ENCODE measurements at regions not wholly inside any gene's neighbourhood (a gene's known extent, or its start where the extent isn't known, plus 50 kb on each side); places are given as distances from the start of the nearest gene placed in this dataset.

GRCh38 chr5:153404747-153405146 is 85.7 kb upstream of the GRIA1 start:
- intact Hi-C loops (cut with DNase I), result no loop called here
- no CpG with 5 or more reads among the region's 7 CpGs for WGBS (ENCODE audit: insufficient coverage, low coverage, low lambda C conversion rate, missing lambda C conversion rate)
- H3K36me3 ChIP-seq, result no peaks in the 10 kb centered on the region
- no peak overlapping the region for H3K4me3 ChIP-seq
- no peaks in the 10 kb centered on the region for H3K4me1 ChIP-seq
- no peaks in the 10 kb centered on the region for H3K27me3 ChIP-seq
- DNase-seq, result no peak
- no peaks in the 10 kb centered on the region for H3K9me3 ChIP-seq
- no peak for ATAC-seq
- TF ChIP-seq POLR2A (IDR thresholded peaks at IDR 0.05), result no peak
- TF ChIP-seq CTCF (IDR thresholded peaks at IDR 0.05), result no peak
- no peak overlapping the region for H3K27ac ChIP-seq

- no peaks in the 10 kb centered on the region for H3K27me3 ChIP-seq
- H3K27ac ChIP-seq, result no peak overlapping the region
- no peak for TF ChIP-seq CTCF (IDR thresholded peaks at IDR 0.05)
- no peak for TF ChIP-seq POLR2A (IDR thresholded peaks at IDR 0.05)
- no peaks in the 10 kb centered on the region for H3K36me3 ChIP-seq
- ATAC-seq (no peak), DNase-seq (no peak)
- H3K4me1 ChIP-seq, result no peaks in the 10 kb centered on the region
- no peaks in the 10 kb centered on the region for H3K9me3 ChIP-seq
- intact Hi-C loops (cut with DNase I), result no loop called here
- no peak overlapping the region for H3K4me3 ChIP-seq
These were observed 68.8 kb upstream of the GRIA1 start for GRCh38 chr5:153421676-153422075.

GRCh38 chr5:153425914-153426313 is 64.6 kb upstream of the GRIA1 start:
- ATAC-seq (no peak), DNase-seq (no peak)
- no peaks in the 10 kb centered on the region for H3K36me3 ChIP-seq
- no peaks in the 10 kb centered on the region for H3K9me3 ChIP-seq
- intact Hi-C loops (cut with DNase I), result no loop called here
- 0% methylated on average over 1 of the region's 1 CpG for WGBS (ENCODE audit: insufficient coverage, low coverage, low lambda C conversion rate, missing lambda C conversion rate)
- H3K4me1 ChIP-seq, result no peaks in the 10 kb centered on the region
- no peak overlapping the region for H3K27ac ChIP-seq
- no peaks in the 10 kb centered on the region for H3K27me3 ChIP-seq
- TF ChIP-seq POLR2A (IDR thresholded peaks at IDR 0.05) (no peak), CTCF (IDR thresholded peaks at IDR 0.05) (peak in 2 of 4 donors; percentile 9 to 12)
- H3K4me3 ChIP-seq, result no peak overlapping the region

- Histone ChIP-seq H3K4me3 (no peak overlapping the region), H3K36me3 (no peaks in the 10 kb centered on the region), H3K9me3 (no peaks in the 10 kb centered on the region), H3K4me1 (no peaks in the 10 kb centered on the region), H3K27me3 (no peaks in the 10 kb centered on the region), H3K27ac (no peak overlapping the region)
- ATAC-seq, result no peak
- intact Hi-C loops (cut with DNase I), result no loop called here
- DNase-seq, result no peak
- WGBS (ENCODE audit: insufficient coverage, low coverage, low lambda C conversion rate, missing lambda C conversion rate), result no CpG with 5 or more reads among the region's 1 CpG
- TF ChIP-seq POLR2A (IDR thresholded peaks at IDR 0.05) (no peak), CTCF (IDR thresholded peaks at IDR 0.05) (no peak)
These were observed 60.6 kb upstream of the GRIA1 start for GRCh38 chr5:153429761-153430380.

- intact Hi-C loops (cut with DNase I), result no loop called here
- 65% methylated on average over 3 of the region's 3 CpGs for WGBS (ENCODE audit: insufficient coverage, low coverage, low lambda C conversion rate, missing lambda C conversion rate)
- H3K27me3 ChIP-seq, result no peaks in the 10 kb centered on the region
- H3K36me3 ChIP-seq, result no peaks in the 10 kb centered on the region
- H3K9me3 ChIP-seq, result no peaks in the 10 kb centered on the region
- TF ChIP-seq POLR2A (IDR thresholded peaks at IDR 0.05) (no peak), CTCF (IDR thresholded peaks at IDR 0.05) (no peak)
- no peak for DNase-seq
- no peaks in the 10 kb centered on the region for H3K4me1 ChIP-seq
- no peak overlapping the region for H3K4me3 ChIP-seq
- no peak for ATAC-seq
- no peak overlapping the region for H3K27ac ChIP-seq
These were observed 57.9 kb upstream of the GRIA1 start for GRCh38 chr5:153432583-153432982.

All from right lobe of liver (tissue), 6 donors.